HL-60 (cell line): ENCODE measurements at regions not wholly inside any gene's neighbourhood (a gene's known extent, or its start where the extent isn't known, plus 50 kb on each side); places are given as distances from the start of the nearest gene placed in this dataset.

Source experiments
- CTCF ChIP-seq: IDR thresholded peaks from one replicate; pipeline ENCODE4 v1.5.1; 2011; ENCODE audit warnings: low read length, control low read depth, inconsistent platforms; ENCODE audit not compliant: insufficient read depth
- GABPA ChIP-seq: IDR thresholded peaks from 2 replicates; pipeline ENCODE4 v1.6.1; 2012; ENCODE audit warnings: low read depth
- POLR2AphosphoS5 ChIP-seq: IDR thresholded peaks from 2 replicates; pipeline ENCODE4 v1.6.1; 2012; ENCODE audit warnings: low read depth
- REST ChIP-seq: IDR thresholded peaks from 2 replicates; pipeline ENCODE4 v1.6.1; 2012; ENCODE audit warnings: low read depth; ENCODE audit not compliant: insufficient replicate concordance

- TF ChIP-seq REST (no peak), CTCF (no peak), POLR2AphosphoS5 (no peak), GABPA (no peak)
Observed at GRCh38 chr7:145030754-145031153, 194.9 kb upstream of the TPK1 start.
